ENCODE measurements at regions not wholly inside any gene's neighbourhood (a gene's known extent, or its start where the extent isn't known, plus 50 kb on each side); places are given as distances from the start of the nearest gene placed in this dataset.

DNA sequence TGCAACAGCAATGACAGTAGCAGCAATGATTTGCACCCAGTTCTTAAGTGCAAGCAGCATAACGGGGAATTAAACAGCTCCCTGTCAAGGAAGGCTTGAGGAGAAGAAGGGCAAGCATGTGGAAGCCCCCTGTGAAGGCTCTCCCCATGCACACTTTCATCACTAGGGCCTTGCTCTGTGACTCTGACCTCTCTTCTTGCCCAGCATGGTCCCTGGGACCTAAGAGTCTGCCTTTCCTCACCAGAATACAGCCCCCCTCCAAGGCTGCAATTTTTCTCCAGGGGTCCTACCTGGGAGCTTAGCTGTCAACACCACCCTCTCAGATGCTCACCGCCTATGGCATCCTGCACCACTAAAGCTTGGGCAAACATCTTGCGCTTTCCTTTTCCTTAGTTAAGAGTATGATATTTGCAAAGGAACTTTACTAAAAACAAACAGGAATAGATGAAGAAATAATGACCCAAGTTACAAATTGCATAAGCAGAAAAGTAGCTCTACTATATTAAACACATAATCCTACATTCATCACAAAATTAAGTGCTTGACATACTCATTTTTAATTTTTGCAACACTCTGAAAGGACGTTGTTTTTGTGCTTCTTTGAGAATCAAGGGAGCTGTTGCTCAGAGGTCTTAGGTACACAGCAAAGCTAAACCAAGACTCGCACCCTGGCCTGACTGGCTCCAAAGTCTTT lies 187.6 kb downstream of the ADAMTS15 start:
- intact Hi-C loops (cut with DNase I) = no loop called here
- no peaks in the 10 kb centered on the region for H3K36me3 ChIP-seq
- DNase-seq (no peak), ATAC-seq (peak; percentile 34)
- no peaks in the 10 kb centered on the region for H3K9me3 ChIP-seq
- H3K27ac ChIP-seq = peak overlapping the region; percentile 1
- peaks cover 16% of the 10 kb centered on the region for H3K4me1 ChIP-seq
- TF ChIP-seq, protein P1, sequence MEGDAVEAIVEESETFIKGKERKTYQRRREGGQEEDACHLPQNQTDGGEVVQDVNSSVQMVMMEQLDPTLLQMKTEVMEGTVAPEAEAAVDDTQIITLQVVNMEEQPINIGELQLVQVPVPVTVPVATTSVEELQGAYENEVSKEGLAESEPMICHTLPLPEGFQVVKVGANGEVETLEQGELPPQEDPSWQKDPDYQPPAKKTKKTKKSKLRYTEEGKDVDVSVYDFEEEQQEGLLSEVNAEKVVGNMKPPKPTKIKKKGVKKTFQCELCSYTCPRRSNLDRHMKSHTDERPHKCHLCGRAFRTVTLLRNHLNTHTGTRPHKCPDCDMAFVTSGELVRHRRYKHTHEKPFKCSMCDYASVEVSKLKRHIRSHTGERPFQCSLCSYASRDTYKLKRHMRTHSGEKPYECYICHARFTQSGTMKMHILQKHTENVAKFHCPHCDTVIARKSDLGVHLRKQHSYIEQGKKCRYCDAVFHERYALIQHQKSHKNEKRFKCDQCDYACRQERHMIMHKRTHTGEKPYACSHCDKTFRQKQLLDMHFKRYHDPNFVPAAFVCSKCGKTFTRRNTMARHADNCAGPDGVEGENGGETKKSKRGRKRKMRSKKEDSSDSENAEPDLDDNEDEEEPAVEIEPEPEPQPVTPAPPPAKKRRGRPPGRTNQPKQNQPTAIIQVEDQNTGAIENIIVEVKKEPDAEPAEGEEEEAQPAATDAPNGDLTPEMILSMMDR (IDR thresholded peaks at IDR 0.05) = no peak
- no peak overlapping the region for H3K4me3 ChIP-seq
- no peaks in the 10 kb centered on the region for H3K27me3 ChIP-seq

- H3K9me3 ChIP-seq = no peaks in the 10 kb centered on the region
- intact Hi-C loops (cut with DNase I) = no loop called here
- ATAC-seq (peak; percentile 54), DNase-seq (no peak)
- peak overlapping the region; percentile 1 for H3K27ac ChIP-seq
- no peaks in the 10 kb centered on the region for H3K27me3 ChIP-seq
- TF ChIP-seq, protein P1 (IDR thresholded peaks at IDR 0.05) = no peak
- no peaks in the 10 kb centered on the region for H3K36me3 ChIP-seq
- H3K4me1 ChIP-seq = peaks cover 16% of the 10 kb centered on the region
- no peak overlapping the region for H3K4me3 ChIP-seq
Observed at GRCh38 chr11:130636722-130637464, 188.4 kb downstream of the ADAMTS15 start.

DNA sequence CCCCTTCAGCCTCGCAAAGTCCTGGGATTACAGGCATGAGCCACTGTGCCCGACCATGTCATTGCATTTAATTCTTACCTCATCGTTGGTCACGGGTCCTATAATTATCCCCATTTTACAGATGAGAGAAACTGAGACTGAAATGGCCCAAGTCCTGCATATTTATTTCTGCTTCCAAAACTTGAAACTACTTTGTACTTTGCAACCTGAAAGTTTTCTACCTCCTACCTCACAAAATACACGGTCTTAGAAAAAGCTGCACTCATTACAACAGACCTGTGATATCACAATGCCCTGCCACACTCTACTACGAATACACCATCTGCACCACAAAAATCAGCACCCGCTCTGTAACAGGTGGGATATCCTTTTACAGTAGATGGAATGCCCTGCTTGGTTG lies 189.1 kb downstream of the ADAMTS15 start:
- no peak for DNase-seq
- Histone ChIP-seq H3K27ac (no peak overlapping the region), H3K27me3 (no peaks in the 10 kb centered on the region), H3K4me1 (peaks cover 16% of the 10 kb centered on the region), H3K36me3 (no peaks in the 10 kb centered on the region), H3K4me3 (no peak overlapping the region), H3K9me3 (no peaks in the 10 kb centered on the region)
- TF ChIP-seq, protein P1 (IDR thresholded peaks at IDR 0.05) = no peak
- no peak for ATAC-seq
- intact Hi-C loops (cut with DNase I) = no loop called here

- H3K4me3 ChIP-seq = no peak overlapping the region
- H3K4me1 ChIP-seq = peaks cover 16% of the 10 kb centered on the region
- H3K9me3 ChIP-seq = no peaks in the 10 kb centered on the region
- no peaks in the 10 kb centered on the region for H3K36me3 ChIP-seq
- intact Hi-C loops (cut with DNase I) = no loop called here
- TF ChIP-seq, protein P1 (IDR thresholded peaks at IDR 0.05) = no peak
- DNase-seq = no peak
- no peaks in the 10 kb centered on the region for H3K27me3 ChIP-seq
- no peak for ATAC-seq
- H3K27ac ChIP-seq = no peak overlapping the region
Observed at GRCh38 chr11:130638033-130638432, 189.6 kb downstream of the ADAMTS15 start.

GRCh38 chr11:130638624-130639023 lies 190.2 kb downstream of the ADAMTS15 start:
- Histone ChIP-seq H3K36me3 (no peaks in the 10 kb centered on the region), H3K27ac (no peak overlapping the region), H3K4me3 (no peak overlapping the region), H3K9me3 (no peaks in the 10 kb centered on the region), H3K27me3 (no peaks in the 10 kb centered on the region), H3K4me1 (peaks cover 16% of the 10 kb centered on the region)
- ATAC-seq = no peak
- intact Hi-C loops (cut with DNase I) = no loop called here
- DNase-seq = no peak
- TF ChIP-seq, protein P1 (IDR thresholded peaks at IDR 0.05) = no peak
